Erythroblast (primary cell): ENCODE measurements at regions not wholly inside any gene's neighbourhood (a gene's known extent, or its start where the extent isn't known, plus 50 kb on each side); places are given as distances from the start of the nearest gene placed in this dataset.
"Not testable (repeated sequence)": the region's sequence is repeated elsewhere in the genome, so short reads cannot be mapped to it uniquely, and the experiment has no call there.

Experiments used
- DNase-seq, 2 experiments: peaks; one replicate each; lab custom pipeline; 2025; lab: John Stamatoyannopoulos, UW
- GATA1 ChIP-seq: IDR thresholded peaks from 2 replicates; pipeline ENCODE4 v1.6.1; 2011; ENCODE audit warnings: low read depth, mild to moderate bottlenecking, control low read depth, low read length, moderate library complexity
- POLR2A ChIP-seq: IDR thresholded peaks from 2 replicates; pipeline ENCODE4 v1.6.1; 2011; ENCODE audit warnings: mild to moderate bottlenecking, low read length

DNA sequence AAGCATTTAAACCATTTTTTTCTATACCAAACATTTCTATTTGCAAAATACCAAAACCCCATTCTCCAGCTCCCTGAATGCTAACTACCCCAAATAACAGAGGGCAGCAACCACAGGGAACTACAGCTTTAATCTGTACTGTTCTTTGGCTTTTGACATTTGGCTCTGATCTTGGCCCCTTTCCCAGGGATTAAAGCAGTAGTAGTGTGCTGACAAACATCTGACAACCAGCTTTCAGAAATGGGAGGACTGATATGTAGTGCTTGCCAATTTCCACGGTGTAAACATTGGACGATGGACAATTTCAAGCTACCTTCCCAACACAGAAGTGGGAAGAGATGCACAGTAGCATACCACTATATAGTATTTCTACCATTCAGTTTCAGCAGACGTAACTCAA lies 88.4 kb upstream of the TEAD1 start:
- no peak for DNase-seq
- no peak for TF ChIP-seq GATA1
- TF ChIP-seq POLR2A = no peak

DNA sequence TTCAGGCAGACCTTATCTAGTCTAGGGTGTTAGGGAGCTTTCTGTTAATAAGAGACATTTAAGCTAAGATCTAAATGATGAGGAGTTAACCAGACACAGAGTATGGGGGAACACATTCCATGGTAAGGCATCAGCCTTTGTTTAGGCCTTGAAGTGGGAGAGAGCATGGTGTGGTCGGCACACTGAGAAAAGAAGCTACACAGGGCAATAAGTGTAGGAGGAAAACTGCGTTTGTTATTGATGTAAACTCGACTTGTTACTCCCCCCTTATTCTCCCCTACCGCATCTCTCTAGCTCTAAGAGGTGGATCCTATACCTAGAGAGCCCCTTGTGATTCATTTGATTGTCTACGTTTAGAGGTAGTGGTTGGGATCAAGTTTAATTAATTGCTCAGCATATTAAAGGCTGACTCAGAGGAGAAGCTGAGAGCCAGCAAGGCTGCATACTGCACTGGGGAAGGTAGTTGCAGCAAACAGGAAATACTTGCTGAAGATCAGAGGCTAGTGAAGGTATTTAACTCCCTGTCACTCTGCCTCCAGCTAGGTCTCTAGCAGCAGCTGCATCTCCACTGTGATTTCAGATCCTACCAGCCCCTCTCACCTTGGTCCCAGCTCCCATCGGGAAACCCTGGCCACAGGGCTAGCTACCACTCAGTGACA lies 86.8 kb upstream of the TEAD1 start:
- DNase-seq = no peak
- TF ChIP-seq GATA1 = no peak

DNA sequence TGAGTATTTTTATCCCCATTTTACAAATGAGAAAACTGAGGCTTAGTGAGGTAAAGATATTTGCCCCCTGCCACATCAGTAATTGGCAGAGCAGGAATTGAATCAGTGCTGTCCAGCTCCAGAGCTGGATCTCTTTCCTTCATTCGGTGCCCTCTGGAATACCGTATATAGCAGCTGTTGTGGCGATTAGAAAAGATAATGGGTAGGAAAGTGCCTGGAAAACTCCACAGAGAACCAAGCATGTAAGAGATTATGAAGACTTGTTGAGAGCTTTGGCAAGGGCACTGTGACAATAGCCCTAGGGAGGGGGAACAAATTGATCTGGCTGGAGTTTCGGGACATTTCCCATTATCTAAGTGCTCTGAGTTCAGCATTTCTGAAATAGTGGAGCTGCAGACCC lies 82.5 kb upstream of the TEAD1 start:
- TF ChIP-seq POLR2A = no peak
- TF ChIP-seq GATA1 = no peak
- DNase-seq = no peak

DNA sequence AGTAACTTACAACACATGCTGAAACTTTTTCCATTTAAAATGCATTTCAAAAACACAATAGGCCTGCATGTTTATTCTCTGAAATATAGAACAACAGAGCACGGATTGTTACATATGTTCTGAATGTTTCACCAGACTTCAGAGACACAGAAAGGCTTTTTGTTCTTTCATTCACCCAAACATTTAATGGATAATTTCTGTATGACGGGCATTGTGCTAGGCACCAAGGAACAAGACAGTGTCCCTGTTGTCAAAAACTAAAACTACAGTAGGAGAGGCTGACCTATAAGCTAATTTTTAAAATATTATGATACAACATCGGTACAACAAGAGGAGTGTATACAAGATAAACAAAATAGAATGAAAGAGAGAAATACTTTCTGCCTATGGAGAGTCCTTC lies 81.9 kb upstream of the TEAD1 start:
- TF ChIP-seq GATA1 = no peak
- TF ChIP-seq POLR2A = no peak

DNA sequence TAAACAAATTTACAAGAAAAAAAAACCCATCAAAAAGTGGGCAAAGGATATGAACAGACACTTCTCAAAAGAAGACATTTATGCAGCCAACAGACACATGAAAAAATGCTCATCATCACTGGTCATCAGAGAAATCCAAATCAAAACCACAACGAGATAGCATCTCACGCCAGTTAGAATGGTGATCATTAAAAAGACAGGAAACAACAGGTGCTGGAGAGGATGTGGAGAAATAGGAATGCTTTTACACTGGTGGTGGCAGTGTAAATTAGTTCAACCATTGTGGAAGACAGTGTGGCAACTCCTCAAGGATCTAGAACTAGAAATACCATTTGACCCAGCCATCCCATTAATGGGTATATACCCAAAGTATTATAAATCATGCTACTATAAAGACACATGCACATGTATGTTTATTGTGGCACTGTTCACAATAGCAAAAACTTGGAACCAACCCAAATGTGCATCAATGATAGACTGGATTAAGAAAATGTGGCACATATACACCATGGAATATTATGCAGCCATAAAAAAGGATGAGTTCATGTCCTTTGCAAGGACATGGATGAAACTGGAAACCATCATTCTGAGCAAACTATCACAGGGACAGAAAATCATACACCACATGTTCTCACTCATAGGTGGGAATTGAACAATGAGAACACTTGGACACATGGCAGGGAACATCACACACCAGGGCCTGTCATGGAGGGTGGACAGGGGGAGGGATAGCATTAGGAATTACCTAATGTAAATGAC lies 79.0 kb upstream of the TEAD1 start:
- not testable (repeated sequence) for DNase-seq

More for the DNA sequence above, 81.9 kb upstream of the TEAD1 start:
- DNase-seq = no peak

DNA sequence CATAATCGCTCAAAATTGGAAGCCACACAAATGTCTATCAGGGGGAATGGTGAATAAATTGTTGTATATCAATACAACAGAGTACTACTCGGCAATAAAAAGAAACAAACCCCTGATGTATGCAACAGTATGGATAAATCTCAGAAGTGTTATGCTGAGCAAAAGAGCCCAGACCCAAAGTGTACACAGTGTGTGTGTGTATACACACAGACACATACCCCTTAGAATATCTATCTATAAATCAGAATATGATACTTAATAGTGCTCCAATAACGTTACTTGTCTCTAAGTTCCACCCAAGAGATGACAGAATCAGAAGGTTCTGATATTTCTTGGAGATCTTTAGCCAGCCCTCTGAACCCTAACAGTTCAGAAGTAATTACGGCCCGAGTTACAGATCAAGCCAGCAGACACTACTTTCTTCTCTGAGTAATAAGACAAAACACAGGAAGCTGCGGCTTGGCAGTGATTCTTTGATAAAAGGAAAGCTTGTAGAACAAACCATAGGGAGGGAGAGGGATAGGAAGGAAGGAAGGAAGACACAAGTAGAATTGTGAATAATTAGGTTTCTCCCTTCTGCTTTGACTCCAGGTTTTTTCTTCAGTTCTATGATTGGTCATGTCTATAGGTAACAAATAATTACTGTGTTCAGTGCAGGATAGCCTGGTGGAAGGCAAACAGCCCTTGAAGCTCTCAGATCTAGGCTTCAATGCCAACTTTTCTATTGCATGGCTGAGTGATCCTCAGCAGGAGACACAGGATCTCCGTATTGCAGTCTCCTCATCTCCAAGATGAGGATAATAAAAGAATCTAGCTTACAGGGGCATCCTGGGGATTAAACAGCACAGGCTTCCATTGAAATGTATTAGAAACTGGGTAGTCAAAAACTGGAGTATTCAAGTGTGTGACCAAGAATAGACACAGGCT lies 75.6 kb upstream of the TEAD1 start:
- TF ChIP-seq POLR2A (no peak), GATA1 (no peak)
- no peak for DNase-seq

DNA sequence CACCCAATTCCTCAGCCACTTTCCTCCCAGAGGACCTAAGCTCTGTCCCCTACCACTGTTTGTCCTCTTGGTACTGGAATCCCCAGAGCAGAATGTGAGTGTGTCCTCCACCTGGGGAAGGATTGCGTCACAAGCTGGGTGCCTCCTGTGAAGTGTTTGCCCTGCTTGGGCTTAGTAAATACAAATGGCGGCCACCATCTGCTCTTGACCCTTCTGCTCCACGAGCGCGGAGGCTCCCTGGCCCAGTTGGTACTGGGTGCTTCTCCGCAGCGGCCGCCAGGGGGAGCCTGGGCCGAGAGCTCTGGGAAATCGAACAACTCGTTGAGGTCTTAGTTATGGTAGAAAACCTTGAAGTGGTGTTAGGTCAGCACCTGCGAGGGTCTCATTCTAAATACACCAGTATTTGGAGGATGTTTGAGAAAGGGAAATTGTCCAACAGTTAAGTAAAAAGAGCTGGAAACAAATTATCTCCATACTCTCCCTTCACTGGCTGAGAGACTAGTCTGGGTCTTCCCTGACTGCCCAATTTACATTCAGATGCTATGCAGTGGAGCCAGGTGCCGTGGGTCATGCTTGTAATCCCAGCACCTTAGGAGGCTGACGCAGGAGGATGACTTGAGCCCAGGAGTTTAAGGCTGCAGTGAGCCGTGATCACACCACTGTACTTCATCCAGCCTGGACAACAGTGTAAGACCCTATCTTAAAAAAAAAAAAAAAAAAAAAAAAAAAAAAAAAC lies 74.6 kb upstream of the TEAD1 start:
- DNase-seq = peak; percentile 43 to 69
- no peak for TF ChIP-seq GATA1
- TF ChIP-seq POLR2A = no peak

DNA sequence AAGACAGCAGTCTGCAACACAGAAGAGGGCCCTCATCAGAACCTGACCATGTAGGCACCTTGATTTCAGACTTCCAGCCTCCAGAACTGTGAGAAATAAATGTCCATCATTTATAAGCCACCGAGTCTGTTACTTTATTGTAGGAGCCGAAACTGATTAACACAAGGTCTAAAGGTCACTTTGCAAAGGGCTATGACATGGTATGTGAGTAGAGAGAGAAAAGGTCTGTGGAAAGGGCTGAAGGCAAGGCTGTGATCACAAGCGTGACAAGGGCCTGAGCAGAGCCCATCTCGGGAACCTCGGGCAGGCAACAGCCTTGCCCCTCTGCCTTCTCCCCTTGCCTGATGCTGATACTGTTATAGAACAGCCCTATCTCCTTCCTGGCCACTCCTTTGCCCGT lies 73.4 kb upstream of the TEAD1 start:
- DNase-seq = no peak
- no peak for TF ChIP-seq POLR2A
- no peak for TF ChIP-seq GATA1

DNA sequence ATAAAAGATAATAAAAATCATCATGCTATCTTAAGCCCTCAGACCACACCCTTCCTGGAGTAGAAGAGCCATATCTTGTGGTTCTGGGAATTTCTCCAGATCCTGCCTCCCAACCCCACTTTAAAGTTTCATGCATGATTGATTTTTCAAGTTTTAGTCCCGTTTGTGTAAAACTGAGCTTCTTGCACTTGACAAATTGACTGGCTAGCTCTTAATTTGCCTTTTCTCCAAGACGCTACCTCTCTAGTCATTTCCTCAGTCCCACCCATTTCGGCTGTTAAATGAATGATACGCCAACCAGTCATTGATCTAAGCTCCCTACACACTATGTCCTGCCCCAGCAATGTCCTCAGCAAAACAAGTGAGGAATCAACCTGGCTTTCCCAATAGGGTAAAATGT lies 71.8 kb upstream of the TEAD1 start:
- DNase-seq = no peak
- TF ChIP-seq GATA1 (no peak), POLR2A (no peak)

DNA sequence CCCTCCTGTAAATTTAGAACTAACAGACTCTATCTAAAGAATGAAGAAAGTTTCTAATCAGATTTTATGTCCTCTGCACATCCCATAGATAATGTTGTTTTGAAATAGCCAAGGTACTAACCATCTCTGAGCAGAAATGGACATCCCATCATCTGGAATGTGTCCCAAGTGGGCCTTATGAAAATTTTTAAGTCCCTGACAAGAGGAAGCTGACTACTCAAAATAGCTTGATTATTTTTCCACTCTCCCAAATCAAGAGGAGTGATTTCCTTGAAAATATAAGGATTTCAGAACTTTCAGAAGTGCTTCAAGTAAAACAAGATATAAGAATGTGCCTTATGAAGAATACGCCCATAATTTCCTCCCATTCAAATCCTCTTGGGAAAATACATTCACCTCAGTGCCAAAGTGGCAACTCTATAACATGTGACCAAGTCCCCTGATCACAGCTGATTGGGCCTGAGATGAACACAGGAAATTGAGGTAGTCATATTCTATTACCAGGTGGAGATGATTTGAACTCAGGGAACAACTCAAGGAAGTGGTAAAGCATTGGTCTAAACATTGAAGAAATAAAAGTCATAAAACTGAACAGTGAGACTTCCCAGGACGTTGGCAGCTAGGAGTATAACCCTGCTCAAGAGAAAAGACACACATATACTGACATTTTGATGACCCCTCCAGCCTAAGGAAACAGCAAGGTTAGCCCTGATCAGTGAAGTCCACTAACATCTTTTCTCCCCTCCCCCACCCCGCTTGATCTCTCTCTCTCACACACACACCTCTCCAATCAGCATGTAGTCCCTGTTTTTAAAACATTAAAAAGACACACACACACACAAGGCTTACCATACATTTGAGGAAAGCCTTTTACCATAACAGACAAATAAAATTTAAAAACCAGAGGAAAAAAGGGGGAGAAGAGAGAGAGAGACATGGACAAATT lies 70.8 kb upstream of the TEAD1 start:
- TF ChIP-seq POLR2A (no peak), GATA1 (no peak)
- no peak for DNase-seq

DNA sequence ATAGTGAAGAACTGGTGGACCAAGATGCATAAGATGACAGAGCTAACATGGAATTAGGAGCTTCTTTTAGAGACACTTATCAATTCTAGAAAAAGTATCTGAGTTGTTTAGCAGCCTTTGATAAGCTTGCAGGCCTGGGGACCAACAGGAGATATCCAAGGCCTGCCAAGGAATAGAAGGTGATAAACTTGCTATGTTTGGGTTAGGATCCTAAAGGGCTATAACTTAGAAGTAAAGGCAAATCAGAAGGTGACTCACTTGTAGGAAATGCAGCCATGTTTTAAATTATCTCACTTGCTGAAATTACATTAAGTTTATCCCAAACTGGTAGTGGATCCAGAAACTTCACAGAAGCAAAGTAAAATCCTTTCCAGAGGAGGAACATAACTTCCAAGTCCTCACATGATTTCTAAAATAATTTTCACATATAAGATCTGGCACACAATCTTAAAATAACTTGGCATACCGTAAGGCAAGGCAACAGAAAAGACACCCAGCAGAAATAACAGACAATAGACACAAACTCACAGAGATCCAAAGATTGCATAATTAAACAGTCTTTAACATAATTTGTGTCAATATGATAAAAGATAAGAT lies 69.6 kb upstream of the TEAD1 start:
- DNase-seq = no peak

DNA sequence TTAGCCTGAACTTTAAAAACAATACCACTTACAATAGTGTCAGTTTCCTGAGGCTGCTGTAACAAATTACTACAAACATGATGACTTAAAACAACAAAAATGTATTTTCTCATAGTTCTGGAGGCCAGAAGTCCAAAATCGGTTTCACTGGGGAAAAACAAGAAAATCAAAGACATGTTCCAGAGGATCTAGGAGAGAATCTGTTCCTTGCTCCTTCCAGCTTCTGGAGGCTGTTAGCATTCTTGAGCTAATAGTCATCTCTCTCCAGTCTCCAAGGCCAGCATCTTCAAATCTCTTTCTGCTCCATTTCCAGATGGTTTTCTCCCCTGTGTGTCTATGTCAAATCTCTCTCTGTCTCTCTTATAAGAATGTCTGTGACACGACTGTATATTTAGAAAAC lies 67.6 kb upstream of the TEAD1 start:
- DNase-seq = no peak
- no peak for TF ChIP-seq GATA1
- no peak for TF ChIP-seq POLR2A

More for the DNA sequence above, 69.6 kb upstream of the TEAD1 start:
- TF ChIP-seq POLR2A = no peak
- no peak for TF ChIP-seq GATA1

DNA sequence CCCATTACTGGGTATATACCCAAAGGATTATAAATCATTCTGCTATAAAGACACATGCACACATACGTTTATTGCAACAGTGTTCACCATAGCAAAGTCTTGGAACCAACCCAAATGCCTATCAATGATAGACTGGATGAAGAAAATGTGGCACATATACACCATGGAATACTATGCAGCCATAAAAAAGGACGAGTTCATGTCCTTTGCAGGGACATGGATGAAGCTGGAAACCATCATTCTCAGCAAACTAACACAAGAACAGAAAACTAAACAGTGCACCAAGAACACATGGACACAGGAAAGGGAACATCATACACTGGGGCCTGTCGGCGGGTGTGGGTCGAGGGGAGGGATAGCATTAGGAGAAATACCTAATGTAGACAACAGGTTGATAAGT lies 65.5 kb upstream of the TEAD1 start:
- DNase-seq = not testable (repeated sequence)
